GM13976 (cell line): ENCODE measurements at regions not wholly inside any gene's neighbourhood (a gene's known extent, or its start where the extent isn't known, plus 50 kb on each side); places are given as distances from the start of the nearest gene placed in this dataset.

Experiments
- DNase-seq: peaks from one replicate; pipeline ENCODE4 v3.0.0; 2012; ENCODE audit warnings: low spot score
- CTCF ChIP-seq: IDR thresholded peaks from 2 replicates; pipeline ENCODE4 v1.5.1; 2012; ENCODE audit warnings: borderline replicate concordance, mild to moderate bottlenecking; ENCODE audit not compliant: insufficient read depth; ENCODE audit errors: extremely low read depth, missing control alignments, control extremely low read depth
- in situ Hi-C: fragments of 300-500 bp; cut with MboI; formaldehyde crosslinking; loops from one replicate; pipeline ENCODE4 v1.12.0; 2022; ENCODE audit warnings: low sequenced_read_pairs, mixed read lengths, inconsistent platforms; ENCODE audit not compliant: unreplicated experiment

- in situ Hi-C loops = no loop called here
- no peak for TF ChIP-seq CTCF
- no peak for DNase-seq
These were observed 294.3 kb upstream of the RTL1 start for GRCh38 chr14:101197595-101198397.

GRCh38 chr14:101198398-101199027 lies 295.0 kb upstream of the RTL1 start:
- in situ Hi-C loops = no loop called here
- no peak for DNase-seq
- TF ChIP-seq CTCF = no peak

GRCh38 chr14:101199028-101199770 lies 295.7 kb upstream of the RTL1 start:
- in situ Hi-C loops = no loop called here
- DNase-seq = no peak
- TF ChIP-seq CTCF = no peak

GRCh38 chr14:101200008-101200649 lies 296.6 kb upstream of the RTL1 start:
- no peak for DNase-seq
- in situ Hi-C loops = no loop called here
- TF ChIP-seq CTCF = no peak

- DNase-seq = no peak
- no peak for TF ChIP-seq CTCF
- in situ Hi-C loops = no loop called here
These were observed 297.4 kb upstream of the RTL1 start for GRCh38 chr14:101200650-101201516.

GRCh38 chr14:101201535-101202151 lies 298.1 kb upstream of the RTL1 start:
- in situ Hi-C loops = no loop called here
- no peak for DNase-seq
- TF ChIP-seq CTCF = no peak
